ENCODE measurements at regions not wholly inside any gene's neighbourhood (a gene's known extent, or its start where the extent isn't known, plus 50 kb on each side); places are given as distances from the start of the nearest gene placed in this dataset.

DNA sequence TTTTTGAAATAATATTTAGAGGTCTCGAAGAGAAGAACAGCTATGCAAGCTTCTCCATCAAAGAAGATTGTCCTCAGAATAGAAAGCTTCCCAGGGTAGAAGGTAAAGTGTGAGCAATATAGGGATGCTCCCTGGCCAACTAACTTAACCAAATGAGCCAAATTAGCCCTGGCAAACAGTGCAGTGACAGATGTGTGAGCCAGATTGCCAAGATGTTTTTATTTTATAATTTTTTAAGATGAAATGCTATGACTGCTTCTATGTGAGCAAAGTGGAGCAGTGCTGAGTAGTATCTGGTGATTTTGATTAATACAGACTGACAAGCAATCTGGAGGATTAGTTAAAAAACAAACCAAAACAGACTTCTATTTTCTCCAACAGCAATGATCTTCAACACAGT, 202.1 kb downstream of the NOVA1 start:
- DNase-seq (ENCODE audit: low read depth): no peak
- no peak overlapping the region for H3K4me3 ChIP-seq (ENCODE audit: low read length)
- no peak for TF ChIP-seq CTCF (conservative IDR thresholded peaks at IDR 0.05; ENCODE audit: low read length)

GRCh38 chr14:26394150-26394810, 203.6 kb downstream of the NOVA1 start:
- peak; percentile 1 for DNase-seq (ENCODE audit: low read depth)
- no peak overlapping the region for H3K4me3 ChIP-seq (ENCODE audit: low read length)
- no peak; the same call in 1 of the 2 replicates for TF ChIP-seq CTCF (conservative IDR thresholded peaks at IDR 0.05; ENCODE audit: low read length)

GRCh38 chr14:26392498-26392897, 205.3 kb downstream of the NOVA1 start:
- H3K4me3 ChIP-seq (ENCODE audit: low read length): no peak overlapping the region
- TF ChIP-seq CTCF (conservative IDR thresholded peaks at IDR 0.05; ENCODE audit: low read length): no peak
- DNase-seq (ENCODE audit: low read depth): no peak

- peak; percentile 19 for DNase-seq (ENCODE audit: low read depth)
- TF ChIP-seq CTCF (conservative IDR thresholded peaks at IDR 0.05; ENCODE audit: low read length): no peak
- H3K4me3 ChIP-seq (ENCODE audit: low read length): no peak overlapping the region
These were observed 208.0 kb downstream of the NOVA1 start for GRCh38 chr14:26389646-26390508.

DNA sequence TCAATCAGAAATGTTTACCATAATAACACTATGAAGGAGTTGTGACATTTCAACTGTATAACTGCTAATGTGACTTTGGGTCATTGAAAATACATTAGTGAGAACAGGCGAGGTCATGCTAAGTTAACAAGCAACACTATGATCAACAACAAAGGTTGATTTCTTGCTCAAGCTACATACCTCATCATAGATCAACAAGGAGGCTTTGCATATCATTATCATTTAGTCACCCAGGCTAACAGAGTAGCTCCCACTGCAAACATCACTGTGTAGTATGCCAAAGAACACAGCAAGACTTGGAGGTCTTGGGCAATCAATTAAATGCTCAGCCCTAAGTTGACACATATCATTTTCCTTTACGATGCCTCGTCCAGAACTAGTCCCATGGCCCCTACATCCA, 212.5 kb downstream of the NOVA1 start:
- TF ChIP-seq CTCF (conservative IDR thresholded peaks at IDR 0.05; ENCODE audit: low read length): no peak

GRCh38 chr14:26382901-26383685, 214.7 kb downstream of the NOVA1 start:
- DNase-seq (ENCODE audit: low read depth): no peak
- no peak overlapping the region for H3K4me3 ChIP-seq (ENCODE audit: low read length)
- TF ChIP-seq CTCF (conservative IDR thresholded peaks at IDR 0.05; ENCODE audit: low read length): no peak

More for the DNA sequence above, 212.5 kb downstream of the NOVA1 start:
- no peak for DNase-seq (ENCODE audit: low read depth)
- no peak overlapping the region for H3K4me3 ChIP-seq (ENCODE audit: low read length)

Data from AG10803 (cell line).